Sigmoid colon (tissue), 4 donors: ENCODE measurements at regions not wholly inside any gene's neighbourhood (a gene's known extent, or its start where the extent isn't known, plus 50 kb on each side); places are given as distances from the start of the nearest gene placed in this dataset.

Experiments used
- EP300 ChIP-seq, 4 donors: sonication (generic); formaldehyde crosslinking; IDR thresholded peaks; one replicate each; pipeline ENCODE4 v1.6.1; 2017; ENCODE audit warnings: antibody characterized with exemption in 4 of 4
- POLR2A ChIP-seq, 2 donors: fragments of 450-650 bp; IDR thresholded peaks; one replicate each; pipeline ENCODE4 v1.6.1; 2016; ENCODE audit warnings: antibody characterized with exemption in 2 of 2, mild to moderate bottlenecking in 2 of 2, moderate library complexity in 2 of 2
- POLR2AphosphoS5 ChIP-seq, 4 donors: sonication (generic); formaldehyde crosslinking; IDR thresholded peaks; one replicate each; pipeline ENCODE4 v1.6.1; 2017; ENCODE audit warnings: antibody characterized with exemption in 4 of 4
- TF ChIP-seq, protein P1 (sequence below), 4 experiments: fragments of 450-650 bp in 3 of 4; fragments of 200-600 bp in 1 of 4; IDR thresholded peaks; one replicate each; pipeline ENCODE4 v1.5.1; 2016 to 2019; ENCODE audit warnings: antibody characterized with exemption in 4 of 4, mild to moderate bottlenecking in 3 of 4, moderate library complexity in 2 of 4

DNA sequence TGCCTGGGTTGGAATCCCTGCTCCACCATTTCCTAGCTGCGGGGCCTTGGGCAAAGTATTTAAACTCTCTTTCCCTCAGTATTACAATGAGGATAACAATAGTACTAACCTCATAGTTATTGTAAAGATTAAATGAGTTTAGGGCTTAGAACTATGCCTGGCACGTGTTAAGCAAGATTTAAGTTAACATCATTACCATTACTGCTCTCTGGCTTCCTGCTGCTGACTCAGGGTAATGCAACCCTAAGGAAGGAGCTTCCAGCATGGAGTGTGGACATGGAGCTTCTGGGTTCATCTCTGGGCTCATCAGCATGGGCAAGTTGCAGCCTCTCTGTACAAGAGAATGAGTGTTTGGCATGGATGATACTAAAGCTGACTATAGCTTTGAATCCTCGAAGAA is 374.2 kb upstream of the MAP2 start:
- TF ChIP-seq, protein P1, sequence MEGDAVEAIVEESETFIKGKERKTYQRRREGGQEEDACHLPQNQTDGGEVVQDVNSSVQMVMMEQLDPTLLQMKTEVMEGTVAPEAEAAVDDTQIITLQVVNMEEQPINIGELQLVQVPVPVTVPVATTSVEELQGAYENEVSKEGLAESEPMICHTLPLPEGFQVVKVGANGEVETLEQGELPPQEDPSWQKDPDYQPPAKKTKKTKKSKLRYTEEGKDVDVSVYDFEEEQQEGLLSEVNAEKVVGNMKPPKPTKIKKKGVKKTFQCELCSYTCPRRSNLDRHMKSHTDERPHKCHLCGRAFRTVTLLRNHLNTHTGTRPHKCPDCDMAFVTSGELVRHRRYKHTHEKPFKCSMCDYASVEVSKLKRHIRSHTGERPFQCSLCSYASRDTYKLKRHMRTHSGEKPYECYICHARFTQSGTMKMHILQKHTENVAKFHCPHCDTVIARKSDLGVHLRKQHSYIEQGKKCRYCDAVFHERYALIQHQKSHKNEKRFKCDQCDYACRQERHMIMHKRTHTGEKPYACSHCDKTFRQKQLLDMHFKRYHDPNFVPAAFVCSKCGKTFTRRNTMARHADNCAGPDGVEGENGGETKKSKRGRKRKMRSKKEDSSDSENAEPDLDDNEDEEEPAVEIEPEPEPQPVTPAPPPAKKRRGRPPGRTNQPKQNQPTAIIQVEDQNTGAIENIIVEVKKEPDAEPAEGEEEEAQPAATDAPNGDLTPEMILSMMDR (IDR thresholded peaks at IDR 0.05): no peak
- TF ChIP-seq POLR2A (IDR thresholded peaks at IDR 0.05) (no peak), EP300 (IDR thresholded peaks at IDR 0.05) (no peak), POLR2AphosphoS5 (IDR thresholded peaks at IDR 0.05) (no peak)
